WTC11 (cell line): ENCODE measurements at regions not wholly inside any gene's neighbourhood (a gene's known extent, or its start where the extent isn't known, plus 50 kb on each side); places are given as distances from the start of the nearest gene placed in this dataset.

ENCODE experiments used
- ATAC-seq: fragments of 200-7000 bp; cut with Tn5 transposase; 2 replicates; pipeline ENCODE4 v1.10.0; 2021; ENCODE audit warnings: mild to moderate bottlenecking, moderate library complexity
- CTCF ChIA-PET: fragments of 300-600 bp; sonication (Branson Sonifier 250); formaldehyde crosslinking; loops from one replicate; lab custom pipeline; 2021; ENCODE audit warnings: antibody characterized with exemption; lab: Charles Lee
- POLR2A ChIA-PET: fragments of 350-600 bp; sonication (Branson Sonifier 250); formaldehyde crosslinking; loops from one replicate; lab custom pipeline; 2021; ENCODE audit warnings: antibody characterized with exemption; lab: Charles Lee
- DNase-seq: peaks from one replicate; pipeline ENCODE4 v3.0.0; 2021; ENCODE audit warnings: low spot score
- H3K27ac Mint-ChIP-seq: 2 replicates; pipeline ENCODE4 v1.8.0; 2021; ENCODE audit warnings: mixed read lengths
- H3K27me3 Mint-ChIP-seq: 2 replicates; pipeline ENCODE4 v1.8.0; 2021; ENCODE audit warnings: low read depth, mild to moderate bottlenecking, moderate library complexity, mixed read lengths
- H3K36me3 Mint-ChIP-seq: 2 replicates; pipeline ENCODE4 v1.8.0; 2021; ENCODE audit warnings: mixed read lengths
- H3K4me1 Mint-ChIP-seq: 2 replicates; pipeline ENCODE4 v1.8.0; 2022; ENCODE audit warnings: mixed read lengths
- H3K4me3 Mint-ChIP-seq: 2 replicates; pipeline ENCODE4 v1.8.0; 2021; ENCODE audit warnings: mild to moderate bottlenecking, moderate library complexity, mixed read lengths
- H3K9me3 Mint-ChIP-seq: 2 replicates; pipeline ENCODE4 v1.8.0; 2021; ENCODE audit warnings: mixed read lengths
- ARID4B ChIP-seq: sonication (generic); formaldehyde crosslinking; IDR thresholded peaks from 2 replicates; pipeline ENCODE4 v1.8.0; 2023; ENCODE audit warnings: missing genetic modification reagents, mild to moderate bottlenecking, borderline replicate concordance
- ATF2 ChIP-seq: sonication (generic); formaldehyde crosslinking; IDR thresholded peaks from 2 replicates; pipeline ENCODE4 v1.8.1; 2022; ENCODE audit warnings: low read depth, missing genetic modification reagents, borderline replicate concordance
- ATF6 ChIP-seq: sonication (generic); formaldehyde crosslinking; IDR thresholded peaks from 2 replicates; pipeline ENCODE4 v1.8.1; 2023; ENCODE audit warnings: mild to moderate bottlenecking, missing genetic modification reagents
- CBFB ChIP-seq: sonication (generic); formaldehyde crosslinking; IDR thresholded peaks from 2 replicates; pipeline ENCODE4 v1.8.1; 2022; ENCODE audit warnings: mild to moderate bottlenecking, low read depth, missing genetic modification reagents
- CREB1 ChIP-seq: sonication (generic); formaldehyde crosslinking; IDR thresholded peaks from 2 replicates; pipeline ENCODE4 v1.8.0; 2023; ENCODE audit warnings: mild to moderate bottlenecking, missing genetic modification reagents
- CTCF ChIP-seq: fragments of 200-600 bp; IDR thresholded peaks from 2 replicates; pipeline ENCODE4 v1.8.0; 2022; ENCODE audit warnings: antibody characterized with exemption
- E2F5 ChIP-seq: sonication (generic); formaldehyde crosslinking; IDR thresholded peaks from 2 replicates; pipeline ENCODE4 v1.8.1; 2022; ENCODE audit warnings: mild to moderate bottlenecking, moderate library complexity, missing genetic modification reagents
- ELF4 ChIP-seq: sonication (generic); formaldehyde crosslinking; IDR thresholded peaks from 2 replicates; pipeline ENCODE4 v1.8.1; 2022; ENCODE audit warnings: low read depth, mild to moderate bottlenecking, moderate library complexity, missing genetic modification reagents
- GRHL2 ChIP-seq: fragments of 250-450 bp; sonication (Bioruptor Pico); IDR thresholded peaks from 2 replicates; pipeline ENCODE4 v1.8.0; 2022; ENCODE audit warnings: mild to moderate bottlenecking, moderate library complexity; ENCODE audit not compliant: insufficient replicate concordance, severe bottlenecking
- JAZF1 ChIP-seq: fragments of 250-450 bp; sonication (Bioruptor Pico); IDR thresholded peaks from 2 replicates; pipeline ENCODE4 v1.9.0; 2021; ENCODE audit warnings: moderate library complexity, mild to moderate bottlenecking, inconsistent platforms
- MLX ChIP-seq: sonication (generic); formaldehyde crosslinking; IDR thresholded peaks from 2 replicates; pipeline ENCODE4 v1.8.1; 2023; ENCODE audit warnings: mild to moderate bottlenecking, missing genetic modification reagents, moderate library complexity
- NR2C2 ChIP-seq: sonication (generic); formaldehyde crosslinking; IDR thresholded peaks from 2 replicates; pipeline ENCODE4 v1.8.0; 2022; ENCODE audit warnings: mild to moderate bottlenecking, missing genetic modification reagents
- SMAD4 ChIP-seq: sonication (generic); formaldehyde crosslinking; IDR thresholded peaks from 2 replicates; pipeline ENCODE4 v1.8.0; 2022; ENCODE audit warnings: mild to moderate bottlenecking, missing genetic modification reagents
- SP1 ChIP-seq: sonication (generic); formaldehyde crosslinking; conservative IDR thresholded peaks from 2 replicates; pipeline ENCODE4 v1.8.1; 2022; ENCODE audit warnings: missing genetic modification reagents
- USF1 ChIP-seq: sonication (generic); formaldehyde crosslinking; IDR thresholded peaks from 2 replicates; pipeline ENCODE4 v1.8.0; 2022; ENCODE audit warnings: mild to moderate bottlenecking, missing genetic modification reagents
- ZNF121 ChIP-seq: sonication (generic); formaldehyde crosslinking; IDR thresholded peaks from 2 replicates; pipeline ENCODE4 v1.8.0; 2023; ENCODE audit warnings: missing genetic modification reagents
- ZNF219 ChIP-seq: sonication (generic); formaldehyde crosslinking; IDR thresholded peaks from 2 replicates; pipeline ENCODE4 v1.8.0; 2023; ENCODE audit warnings: missing genetic modification reagents, mild to moderate bottlenecking, borderline replicate concordance
- ZNF317 ChIP-seq: sonication (generic); formaldehyde crosslinking; IDR thresholded peaks from 2 replicates; pipeline ENCODE4 v1.8.1; 2023; ENCODE audit warnings: low read depth, mild to moderate bottlenecking, moderate library complexity, missing genetic modification reagents, borderline replicate concordance

- ATAC-seq (no peak), DNase-seq (no peak)
- no peaks in the 10 kb centered on the region for H3K36me3 Mint-ChIP-seq
- H3K27ac Mint-ChIP-seq, result no peak overlapping the region
- no peak overlapping the region for H3K4me3 Mint-ChIP-seq
- H3K9me3 Mint-ChIP-seq, result no peaks in the 10 kb centered on the region
- POLR2A ChIA-PET, result no interaction called here
- no peak for TF ChIP-seq MLX (CRISPR knock-in tag)
- TF ChIP-seq JAZF1 (CRISPR knock-in tag), result no peak
- TF ChIP-seq ZNF121 (CRISPR knock-in tag), result no peak
- TF ChIP-seq GRHL2, result no peak
- TF ChIP-seq SP1 (CRISPR knock-in tag), result no peak
- no peak for TF ChIP-seq ZNF317 (CRISPR knock-in tag)
- TF ChIP-seq CREB1, result no peak
- no peak for TF ChIP-seq USF1 (CRISPR knock-in tag)
- no peak for TF ChIP-seq ELF4
- TF ChIP-seq ATF6 (CRISPR knock-in tag), result no peak
- no peak for TF ChIP-seq NR2C2 (CRISPR knock-in tag)
- TF ChIP-seq CTCF, result no peak
- H3K27me3 Mint-ChIP-seq, result no peaks in the 10 kb centered on the region
- H3K4me1 Mint-ChIP-seq, result no peaks in the 10 kb centered on the region
- CTCF ChIA-PET, result no interaction called here
These were observed 308.9 kb upstream of the NT5C1B start for GRCh38 chr2:18898271-18898670.

GRCh38 chr2:18896125-18896764 is 306.9 kb upstream of the NT5C1B start:
- TF ChIP-seq SMAD4 (CRISPR knock-in tag) (no peak), ATF2 (no peak), CBFB (no peak)
- POLR2A ChIA-PET, result no interaction called here
- Mint-ChIP-seq H3K9me3 (no peaks in the 10 kb centered on the region), H3K4me1 (no peaks in the 10 kb centered on the region), H3K36me3 (no peaks in the 10 kb centered on the region), H3K27me3 (no peaks in the 10 kb centered on the region), H3K4me3 (no peak overlapping the region), H3K27ac (no peak overlapping the region)
- CTCF ChIA-PET, result no interaction called here
- DNase-seq (no peak), ATAC-seq (no peak)

GRCh38 chr2:18891600-18892345 is 302.4 kb upstream of the NT5C1B start:
- Mint-ChIP-seq H3K4me1 (no peaks in the 10 kb centered on the region), H3K27ac (no peak overlapping the region), H3K27me3 (no peaks in the 10 kb centered on the region), H3K4me3 (no peak overlapping the region), H3K36me3 (no peaks in the 10 kb centered on the region), H3K9me3 (0 out of 2 replicates have a peak, but pooled peaks cover 3% of the 10 kb centered on the region)
- CTCF ChIA-PET, result no interaction called here
- ATAC-seq, result no peak
- DNase-seq, result no peak
- POLR2A ChIA-PET, result no interaction called here
- TF ChIP-seq ARID4B, result no peak
- no peak for TF ChIP-seq ZNF219 (CRISPR knock-in tag)
- TF ChIP-seq ZNF121 (CRISPR knock-in tag), result no peak
- no peak for TF ChIP-seq NR2C2 (CRISPR knock-in tag)
- TF ChIP-seq USF1 (CRISPR knock-in tag), result no peak
- TF ChIP-seq E2F5 (CRISPR knock-in tag), result no peak
